SU-DHL-6 (cell line): ENCODE measurements at regions not wholly inside any gene's neighbourhood (a gene's known extent, or its start where the extent isn't known, plus 50 kb on each side); places are given as distances from the start of the nearest gene placed in this dataset.

Experiments used
- H2AFZ ChIP-seq: fragments of 200-600 bp; sonication (generic); 2 replicates; pipeline ENCODE4 v1.6.1; 2014; ENCODE audit warnings: low read depth, mild to moderate bottlenecking, moderate library complexity, mixed read lengths, antibody characterized with exemption, low read length; ENCODE audit not compliant: severe bottlenecking
- H3F3A ChIP-seq: fragments of 200-600 bp; shearing (Covaris generic); 2 replicates; pipeline ENCODE4 v1.6.0; 2016; ENCODE audit warnings: antibody characterized with exemption, mild to moderate bottlenecking; ENCODE audit not compliant: insufficient read depth
- H3K27ac ChIP-seq: fragments of 200-600 bp; sonication (generic); 2 replicates; pipeline ENCODE4 v1.5.1; 2016; ENCODE audit warnings: low read depth, mild to moderate bottlenecking, low read length, moderate library complexity, mixed read lengths
- H3K27me3 ChIP-seq: fragments of 200-600 bp; sonication (generic), shearing (Covaris generic); 2 replicates; pipeline ENCODE4 v1.6.0; 2014; ENCODE audit warnings: mild to moderate bottlenecking, low read length
- H3K36me3 ChIP-seq: fragments of 200-600 bp; sonication (generic); 2 replicates; pipeline ENCODE4 v1.6.1; 2014; ENCODE audit warnings: mild to moderate bottlenecking, low read length, mixed read lengths
- H3K4me2 ChIP-seq: fragments of 300-600, 200-600 bp; shearing (Covaris generic), sonication (generic); 2 replicates; pipeline ENCODE4 v1.6.0; 2014; ENCODE audit warnings: low read length, low read depth, mild to moderate bottlenecking; ENCODE audit not compliant: poor library complexity, severe bottlenecking
- H3K4me3 ChIP-seq: fragments of 200-600 bp; sonication (generic); 2 replicates; pipeline ENCODE4 v1.5.1; 2014; ENCODE audit warnings: antibody characterized with exemption, low read length, mild to moderate bottlenecking, mixed read lengths; ENCODE audit not compliant: insufficient read depth, poor library complexity, severe bottlenecking
- H3K79me2 ChIP-seq: fragments of 200-600 bp; sonication (generic); 2 replicates; pipeline ENCODE4 v1.6.1; 2014; ENCODE audit warnings: mild to moderate bottlenecking, low read length, moderate library complexity; ENCODE audit not compliant: insufficient read depth
- H3K9ac ChIP-seq: fragments of 200-600 bp; sonication (generic); 2 replicates; pipeline ENCODE4 v1.7.0; 2014; ENCODE audit warnings: mild to moderate bottlenecking, low read length
- H3K9me2 ChIP-seq: fragments of 200-600 bp; sonication (generic); replicated peaks from 2 replicates; pipeline ENCODE4 v1.6.1; 2014; ENCODE audit warnings: low read length; ENCODE audit not compliant: insufficient read depth
- H3K9me3 ChIP-seq: fragments of 200-600 bp; sonication (generic); 2 replicates; pipeline ENCODE4 v1.6.1; 2014; ENCODE audit warnings: low read length, mixed read lengths; ENCODE audit not compliant: insufficient read depth
- H4K20me1 ChIP-seq: fragments of 200-600 bp; sonication (generic); 2 replicates; pipeline ENCODE4 v1.6.1; 2014; ENCODE audit warnings: low read depth, mild to moderate bottlenecking, antibody characterized with exemption, low read length, moderate library complexity, mixed read lengths
- CTCF ChIP-seq: fragments of 200-600 bp; sonication (generic); IDR thresholded peaks from one replicate; pipeline ENCODE4 v1.5.1; 2017; ENCODE audit warnings: antibody characterized with exemption, mild to moderate bottlenecking, low read length, moderate library complexity; ENCODE audit not compliant: insufficient read depth, poor library complexity, severe bottlenecking
- EZH2phosphoT487 ChIP-seq: fragments of 200-600 bp; sonication (generic), shearing (Covaris generic); conservative IDR thresholded peaks from 2 replicates; pipeline ENCODE4 v1.6.1; 2018; ENCODE audit warnings: mild to moderate bottlenecking, antibody characterized with exemption, low read length, moderate library complexity, mixed read lengths

GRCh38 chr2:121828281-121828731, 72.9 kb downstream of the TSN start:
- Histone ChIP-seq H3K27ac (no peak overlapping the region), H3K9ac (no peak overlapping the region), H4K20me1 (no peaks in the 10 kb centered on the region), H3K4me2 (no peak overlapping the region), H3K4me3 (no peak overlapping the region), H3F3A (no peaks in the 10 kb centered on the region), H2AFZ (no peak overlapping the region), H3K36me3 (no peaks in the 10 kb centered on the region), H3K9me3 (no peaks in the 10 kb centered on the region), H3K27me3 (no peaks in the 10 kb centered on the region), H3K9me2 (no peaks in the 10 kb centered on the region), H3K79me2 (no peaks in the 10 kb centered on the region)
- TF ChIP-seq EZH2phosphoT487 (no peak), CTCF (no peak)

- no peak for TF ChIP-seq EZH2phosphoT487
- TF ChIP-seq CTCF = no peak
- no peaks in the 10 kb centered on the region for H3K79me2 ChIP-seq
- H3K9me3 ChIP-seq = no peaks in the 10 kb centered on the region
- no peak overlapping the region for H3K27ac ChIP-seq
- H2AFZ ChIP-seq = no peak overlapping the region
- H3F3A ChIP-seq = no peaks in the 10 kb centered on the region
- H3K9me2 ChIP-seq = no peaks in the 10 kb centered on the region
- no peak overlapping the region for H3K9ac ChIP-seq
- H3K4me2 ChIP-seq = no peak overlapping the region
- no peaks in the 10 kb centered on the region for H3K27me3 ChIP-seq
- H3K36me3 ChIP-seq = no peaks in the 10 kb centered on the region
- H4K20me1 ChIP-seq = no peaks in the 10 kb centered on the region
- H3K4me3 ChIP-seq = no peak overlapping the region
These were observed 75.4 kb downstream of the TSN start for GRCh38 chr2:121830809-121831208.

GRCh38 chr2:121831841-121832240, 76.4 kb downstream of the TSN start:
- H3K4me2 ChIP-seq = no peak overlapping the region
- no peak overlapping the region for H3K4me3 ChIP-seq
- H3K9ac ChIP-seq = no peak overlapping the region
- no peaks in the 10 kb centered on the region for H4K20me1 ChIP-seq
- no peaks in the 10 kb centered on the region for H3K36me3 ChIP-seq
- H3K9me2 ChIP-seq = no peaks in the 10 kb centered on the region
- no peaks in the 10 kb centered on the region for H3K9me3 ChIP-seq
- no peaks in the 10 kb centered on the region for H3K27me3 ChIP-seq
- no peak overlapping the region for H2AFZ ChIP-seq
- TF ChIP-seq CTCF = no peak
- TF ChIP-seq EZH2phosphoT487 = no peak
- H3F3A ChIP-seq = no peaks in the 10 kb centered on the region
- H3K79me2 ChIP-seq = no peaks in the 10 kb centered on the region
- H3K27ac ChIP-seq = no peak overlapping the region
